Right lung (tissue), 2 donors: ENCODE measurements at regions not wholly inside any gene's neighbourhood (a gene's known extent, or its start where the extent isn't known, plus 50 kb on each side); places are given as distances from the start of the nearest gene placed in this dataset.

Source experiments
- DNase-seq, 2 donors: peaks; one replicate each; pipeline ENCODE4 v3.0.0-alpha.2; 2013

GRCh38 chr1:182127656-182128055 lies 66.1 kb upstream of the ZNF648 start:
- no peak for DNase-seq

- DNase-seq: no peak
Observed at GRCh38 chr1:182126272-182126800, 64.8 kb upstream of the ZNF648 start.

DNA sequence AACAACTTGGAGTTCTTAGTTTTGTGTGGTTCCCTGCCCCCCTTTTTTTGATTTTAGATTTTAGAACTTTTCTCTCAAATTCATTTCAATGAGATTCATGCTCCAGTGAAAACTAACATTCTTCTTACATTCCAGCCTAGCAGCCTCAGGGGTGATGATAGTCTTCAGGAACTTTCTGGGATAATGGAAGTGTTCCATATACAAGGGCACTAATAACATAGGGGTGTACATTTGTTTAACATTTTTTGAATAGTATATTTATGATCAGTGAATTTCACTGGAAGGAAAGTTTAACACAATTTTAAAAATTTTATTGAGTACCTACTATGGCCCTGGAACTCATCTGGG lies 61.4 kb upstream of the ZNF648 start:
- DNase-seq: no peak

GRCh38 chr1:182122256-182122912 lies 60.9 kb upstream of the ZNF648 start:
- no peak for DNase-seq

DNA sequence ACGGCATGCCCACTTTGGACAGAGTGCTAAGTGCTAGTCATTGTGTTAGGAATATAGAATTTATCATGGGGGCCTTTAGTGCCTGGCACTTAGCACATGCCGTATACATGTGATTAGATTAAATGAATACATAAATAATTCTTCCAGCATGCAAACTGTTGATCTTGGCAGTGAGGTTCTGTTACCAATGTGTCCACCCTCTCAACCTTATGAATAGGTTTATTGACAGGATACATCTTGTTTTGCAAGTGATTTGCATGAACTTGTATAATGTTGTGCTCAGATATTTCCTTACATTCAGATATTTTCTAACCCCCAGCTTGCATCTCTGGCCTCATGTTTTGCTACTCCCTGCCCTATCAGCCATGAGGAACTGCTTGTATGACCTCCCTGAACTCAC lies 60.3 kb upstream of the ZNF648 start:
- DNase-seq: no peak

DNA sequence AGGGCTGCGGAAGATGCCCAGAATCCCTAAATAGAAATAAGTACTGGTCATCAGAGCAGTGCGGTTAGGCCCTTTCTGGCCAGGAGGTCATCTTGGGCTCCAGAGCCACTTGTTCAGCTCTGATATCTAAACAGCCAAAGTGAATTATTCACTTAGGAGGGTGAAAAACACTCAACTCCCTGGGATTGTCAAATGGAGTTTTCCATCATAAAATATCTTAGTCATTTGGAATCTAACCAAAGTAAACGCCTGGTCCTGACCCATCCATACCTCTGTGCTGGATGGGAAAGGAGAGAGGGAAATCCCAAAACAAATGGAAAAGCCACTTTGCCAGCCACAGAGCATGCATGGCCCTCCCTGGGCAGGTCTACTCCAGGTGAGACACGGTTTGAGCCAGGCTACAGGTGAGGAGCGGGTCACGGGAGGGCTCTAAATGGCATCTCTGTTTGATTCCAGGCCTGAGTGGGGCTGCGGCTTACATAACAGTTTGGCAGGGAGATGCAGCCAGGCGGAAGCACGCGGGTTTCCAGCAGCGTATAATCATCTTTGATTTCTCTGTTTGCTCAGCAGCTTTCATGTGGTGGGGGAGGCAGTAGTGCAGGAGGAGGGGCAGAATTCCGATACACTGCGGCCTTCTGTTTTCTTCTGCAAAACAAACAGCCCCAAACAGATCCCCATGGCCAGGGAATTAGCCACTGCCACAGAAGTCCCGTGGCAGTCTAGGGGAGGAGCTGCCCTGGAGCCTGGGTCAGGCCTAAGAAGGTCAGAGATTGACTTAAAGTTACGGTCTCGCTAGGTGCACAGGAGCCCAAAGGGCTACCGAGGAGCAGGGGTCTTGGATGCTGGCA lies 59.1 kb upstream of the ZNF648 start:
- peak in 1 of 2 donors; percentile 30 for DNase-seq

DNA sequence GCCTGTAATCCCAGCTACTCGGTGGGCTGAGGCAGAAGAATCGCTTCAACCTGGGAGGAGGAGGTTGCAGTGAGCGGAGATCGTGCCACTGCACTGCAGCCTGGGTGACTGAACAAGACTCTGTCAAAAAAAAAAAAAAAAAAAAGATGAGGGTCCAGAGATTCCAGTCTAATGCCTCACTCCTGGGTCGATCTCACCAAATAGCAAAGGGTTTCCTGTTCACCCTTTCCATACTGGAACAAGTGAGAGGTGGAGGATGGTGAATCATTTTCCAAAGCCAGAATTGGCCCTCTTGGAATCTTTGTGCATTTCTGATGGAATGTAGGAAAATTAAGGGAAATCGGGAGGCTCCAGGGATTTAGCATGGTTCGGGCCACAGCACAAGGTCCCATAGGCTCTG lies 58.1 kb upstream of the ZNF648 start:
- no peak for DNase-seq

DNA sequence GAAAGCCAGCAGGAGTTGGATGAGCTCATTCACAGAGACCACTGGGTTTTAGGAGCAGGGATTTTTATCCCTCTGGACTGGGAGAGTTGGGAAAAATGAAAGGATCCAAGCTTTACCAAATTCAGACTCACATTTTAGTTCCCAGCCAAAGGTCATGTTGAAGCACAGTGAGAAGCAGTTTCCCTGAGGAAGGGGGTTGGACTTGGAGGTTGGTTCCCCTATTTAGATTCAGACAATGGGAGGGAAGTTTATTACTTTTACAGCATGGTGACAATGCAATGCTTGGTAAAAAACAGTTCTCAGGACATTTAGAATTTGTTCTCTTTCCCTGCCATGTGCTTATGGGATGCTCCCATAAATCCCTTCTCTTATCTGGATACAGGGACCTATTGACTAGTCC lies 57.3 kb upstream of the ZNF648 start:
- no peak for DNase-seq

GRCh38 chr1:182114627-182115023 lies 53.1 kb upstream of the ZNF648 start:
- no peak for DNase-seq

GRCh38 chr1:182113879-182114626 lies 52.5 kb upstream of the ZNF648 start:
- no peak for DNase-seq

- no peak for DNase-seq
Observed at GRCh38 chr1:182111496-182111895, 50.0 kb upstream of the ZNF648 start.
